ENCODE measurements at regions not wholly inside any gene's neighbourhood (a gene's known extent, or its start where the extent isn't known, plus 50 kb on each side); places are given as distances from the start of the nearest gene placed in this dataset.
"Not testable (repeated sequence)": the region's sequence is repeated elsewhere in the genome, so short reads cannot be mapped to it uniquely, and the experiment has no call there.

- not testable (repeated sequence) for TF ChIP-seq GABPA (IDR thresholded peaks at IDR 0.05; ENCODE audit: low read depth); REST (IDR thresholded peaks at IDR 0.05; ENCODE audit: insufficient replicate concordance, low read depth); CTCF (IDR thresholded peaks at IDR 0.05; ENCODE audit: insufficient read depth, low read length); POLR2AphosphoS5 (IDR thresholded peaks at IDR 0.05; ENCODE audit: low read depth); SPI1 (IDR thresholded peaks at IDR 0.05; ENCODE audit: borderline replicate concordance, low read depth)
Measured at GRCh38 chr1:95663530-95663929, 429.5 kb downstream of the RWDD3 start.
